ENCODE measurements at regions not wholly inside any gene's neighbourhood (a gene's known extent, or its start where the extent isn't known, plus 50 kb on each side); places are given as distances from the start of the nearest gene placed in this dataset.

GRCh38 chr14:61889914-61890351, 127.7 kb downstream of the SNAPC1 start:
- intact Hi-C loops (cut with DNase I), result loop anchor here (5.0 kb wide), 1 partner anchor 237 kb away; no protein-coding TSS in a partner anchor
- DNase-seq (ENCODE audit: missing footprints) (no peak), ATAC-seq (no peak)

GRCh38 chr14:61891170-61891569, 128.9 kb downstream of the SNAPC1 start:
- no peak for DNase-seq (ENCODE audit: missing footprints)
- ATAC-seq, result no peak
- intact Hi-C loops (cut with DNase I), result loop anchor here (5.0 kb wide), 1 partner anchor 236 kb away; no protein-coding TSS in a partner anchor

- ATAC-seq (no peak), DNase-seq (ENCODE audit: missing footprints) (no peak)
- intact Hi-C loops (cut with DNase I), result loop anchor here (5.0 kb wide), 1 partner anchor 235 kb away; no protein-coding TSS in a partner anchor
Observed at GRCh38 chr14:61891810-61892209, 129.6 kb downstream of the SNAPC1 start.

- ATAC-seq, result no peak
- DNase-seq (ENCODE audit: missing footprints), result no peak
- intact Hi-C loops (cut with DNase I), result loop anchor here (5.0 kb wide), 1 partner anchor 234 kb away; no protein-coding TSS in a partner anchor
Observed at GRCh38 chr14:61893371-61893940, 131.2 kb downstream of the SNAPC1 start.

GRCh38 chr14:61894452-61895077, 132.3 kb downstream of the SNAPC1 start:
- intact Hi-C loops (cut with DNase I), result loop anchor here (5.0 kb wide), 1 partner anchor 233 kb away; no protein-coding TSS in a partner anchor
- ATAC-seq (no peak), DNase-seq (ENCODE audit: missing footprints) (no peak)

- DNase-seq (ENCODE audit: missing footprints), result no peak
- intact Hi-C loops (cut with DNase I), result no loop called here
- ATAC-seq, result no peak
Observed at GRCh38 chr14:61897300-61897699, 135.1 kb downstream of the SNAPC1 start.

- ATAC-seq, result no peak
Observed at GRCh38 chr14:61898568-61898967, 136.3 kb downstream of the SNAPC1 start.

GRCh38 chr14:61899497-61899896, 137.3 kb downstream of the SNAPC1 start:
- DNase-seq (ENCODE audit: missing footprints), result no peak
- ATAC-seq, result no peak
- intact Hi-C loops (cut with DNase I), result no loop called here

More at GRCh38 chr14:61898568-61898967, 136.3 kb downstream of the SNAPC1 start:
- intact Hi-C loops (cut with DNase I), result no loop called here
- DNase-seq (ENCODE audit: missing footprints), result no peak

- intact Hi-C loops (cut with DNase I), result no loop called here
- no peak for ATAC-seq
Observed at GRCh38 chr14:61904946-61905345, 142.7 kb downstream of the SNAPC1 start.

GRCh38 chr14:61911574-61911973, 149.4 kb downstream of the SNAPC1 start:
- ATAC-seq (no peak), DNase-seq (ENCODE audit: missing footprints) (no peak)
- intact Hi-C loops (cut with DNase I), result no loop called here

More at GRCh38 chr14:61904946-61905345, 142.7 kb downstream of the SNAPC1 start:
- no peak for DNase-seq (ENCODE audit: missing footprints)

GRCh38 chr14:61918998-61919397, 156.8 kb downstream of the SNAPC1 start:
- intact Hi-C loops (cut with DNase I), result no loop called here
- ATAC-seq (no peak), DNase-seq (ENCODE audit: missing footprints) (no peak)

GRCh38 chr14:61923348-61923747, 161.1 kb downstream of the SNAPC1 start:
- DNase-seq (ENCODE audit: missing footprints) (no peak), ATAC-seq (no peak)
- intact Hi-C loops (cut with DNase I), result no loop called here

- no peak for ATAC-seq
- intact Hi-C loops (cut with DNase I), result no loop called here
- DNase-seq (ENCODE audit: missing footprints), result no peak
Observed at GRCh38 chr14:61925043-61925442, 162.8 kb downstream of the SNAPC1 start.

- intact Hi-C loops (cut with DNase I), result no loop called here
- ATAC-seq (no peak), DNase-seq (ENCODE audit: missing footprints) (no peak)
Observed at GRCh38 chr14:61925732-61926435, 163.7 kb downstream of the SNAPC1 start.

- ATAC-seq (no peak), DNase-seq (ENCODE audit: missing footprints) (no peak)
- intact Hi-C loops (cut with DNase I), result no loop called here
Observed at GRCh38 chr14:61927060-61927459, 164.8 kb downstream of the SNAPC1 start.

- no peak for ATAC-seq
- no peak for DNase-seq (ENCODE audit: missing footprints)
- intact Hi-C loops (cut with DNase I), result no loop called here
Observed at GRCh38 chr14:61927520-61927919, 165.3 kb downstream of the SNAPC1 start.

GRCh38 chr14:61928300-61928699, 166.1 kb downstream of the SNAPC1 start:
- intact Hi-C loops (cut with DNase I), result no loop called here
- ATAC-seq (no peak), DNase-seq (ENCODE audit: missing footprints) (no peak)

- no peak for ATAC-seq
- no peak for DNase-seq (ENCODE audit: missing footprints)
- intact Hi-C loops (cut with DNase I), result no loop called here
Observed at GRCh38 chr14:61928701-61929100, 166.5 kb downstream of the SNAPC1 start.

- no peak for DNase-seq (ENCODE audit: missing footprints)
- intact Hi-C loops (cut with DNase I), result no loop called here
- ATAC-seq, result no peak
Observed at GRCh38 chr14:61929651-61930050, 167.4 kb downstream of the SNAPC1 start.

Measured in Right ventricle myocardium inferior (tissue), 1 donor.